NCI-H526 treated with DMSO at 0.1 percent for 48 hours (cell line): ENCODE measurements at regions not wholly inside any gene's neighbourhood (a gene's known extent, or its start where the extent isn't known, plus 50 kb on each side); places are given as distances from the start of the nearest gene placed in this dataset.
"Not testable (repeated sequence)": the region's sequence is repeated elsewhere in the genome, so short reads cannot be mapped to it uniquely, and the experiment has no call there.

Source experiments
- DNase-seq: peaks from one replicate; lab custom pipeline; 2025; lab: John Stamatoyannopoulos, UW

- no peak for DNase-seq
Measured at GRCh38 chr6:16903470-16903869, 142.2 kb upstream of the ATXN1 start.

GRCh38 chr6:16902502-16902901 is 141.2 kb upstream of the ATXN1 start:
- DNase-seq: no peak

- DNase-seq: no peak
Measured at GRCh38 chr6:16901782-16902181, 140.5 kb upstream of the ATXN1 start.

- no peak for DNase-seq
Measured at GRCh38 chr6:16901306-16901705, 140.0 kb upstream of the ATXN1 start.

GRCh38 chr6:16898640-16899396 is 137.6 kb upstream of the ATXN1 start:
- DNase-seq: no peak

GRCh38 chr6:16897669-16898068 is 136.4 kb upstream of the ATXN1 start:
- DNase-seq: no peak

GRCh38 chr6:16894301-16894700 is 133.0 kb upstream of the ATXN1 start:
- DNase-seq: no peak

- DNase-seq: not testable (repeated sequence)
Measured at GRCh38 chr6:16891110-16891509, 129.8 kb upstream of the ATXN1 start.

- DNase-seq: no peak
Measured at GRCh38 chr6:16885411-16886160, 124.3 kb upstream of the ATXN1 start.

GRCh38 chr6:16884526-16884925 is 123.3 kb upstream of the ATXN1 start:
- DNase-seq: no peak

- DNase-seq: no peak
Measured at GRCh38 chr6:16883414-16883813, 122.2 kb upstream of the ATXN1 start.

GRCh38 chr6:16882230-16882629 is 121.0 kb upstream of the ATXN1 start:
- DNase-seq: no peak

- DNase-seq: not testable (repeated sequence)
Measured at GRCh38 chr6:16876852-16877251, 115.6 kb upstream of the ATXN1 start.

GRCh38 chr6:16876201-16876600 is 114.9 kb upstream of the ATXN1 start:
- no peak for DNase-seq

GRCh38 chr6:16873698-16874097 is 112.4 kb upstream of the ATXN1 start:
- DNase-seq: no peak

- no peak for DNase-seq
Measured at GRCh38 chr6:16872543-16873235, 111.4 kb upstream of the ATXN1 start.

GRCh38 chr6:16871047-16871446 is 109.8 kb upstream of the ATXN1 start:
- DNase-seq: no peak

- no peak for DNase-seq
Measured at GRCh38 chr6:16868968-16869367, 107.7 kb upstream of the ATXN1 start.

GRCh38 chr6:16857969-16858592 is 96.8 kb upstream of the ATXN1 start:
- DNase-seq: no peak

- DNase-seq: no peak
Measured at GRCh38 chr6:16855460-16855859, 94.2 kb upstream of the ATXN1 start.

- peak; percentile 5 for DNase-seq
Measured at GRCh38 chr6:16854986-16855385, 93.7 kb upstream of the ATXN1 start.

GRCh38 chr6:16852671-16853070 is 91.4 kb upstream of the ATXN1 start:
- DNase-seq: no peak
